ENCODE measurements at regions not wholly inside any gene's neighbourhood (a gene's known extent, or its start where the extent isn't known, plus 50 kb on each side); places are given as distances from the start of the nearest gene placed in this dataset.

DNA sequence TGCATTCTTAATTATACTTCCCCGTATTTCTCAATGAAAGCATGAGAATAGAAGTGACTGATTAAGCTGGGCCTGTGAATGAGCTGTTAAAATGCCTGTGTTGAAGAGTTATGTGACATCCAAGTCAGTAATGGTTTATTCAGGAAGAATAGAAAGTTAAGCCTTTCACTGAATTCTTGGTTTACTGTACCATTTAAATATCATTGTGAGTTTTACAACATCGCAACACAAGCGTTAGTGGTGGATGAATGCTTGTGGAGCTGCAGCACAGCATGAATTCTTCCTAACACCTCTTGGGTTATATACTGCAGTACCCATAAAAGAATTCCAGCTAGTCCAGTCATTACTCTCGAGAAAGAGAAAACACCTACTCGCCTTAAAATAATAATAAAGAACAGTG is 257.8 kb downstream of the JRKL start:
- TF ChIP-seq, protein P1, sequence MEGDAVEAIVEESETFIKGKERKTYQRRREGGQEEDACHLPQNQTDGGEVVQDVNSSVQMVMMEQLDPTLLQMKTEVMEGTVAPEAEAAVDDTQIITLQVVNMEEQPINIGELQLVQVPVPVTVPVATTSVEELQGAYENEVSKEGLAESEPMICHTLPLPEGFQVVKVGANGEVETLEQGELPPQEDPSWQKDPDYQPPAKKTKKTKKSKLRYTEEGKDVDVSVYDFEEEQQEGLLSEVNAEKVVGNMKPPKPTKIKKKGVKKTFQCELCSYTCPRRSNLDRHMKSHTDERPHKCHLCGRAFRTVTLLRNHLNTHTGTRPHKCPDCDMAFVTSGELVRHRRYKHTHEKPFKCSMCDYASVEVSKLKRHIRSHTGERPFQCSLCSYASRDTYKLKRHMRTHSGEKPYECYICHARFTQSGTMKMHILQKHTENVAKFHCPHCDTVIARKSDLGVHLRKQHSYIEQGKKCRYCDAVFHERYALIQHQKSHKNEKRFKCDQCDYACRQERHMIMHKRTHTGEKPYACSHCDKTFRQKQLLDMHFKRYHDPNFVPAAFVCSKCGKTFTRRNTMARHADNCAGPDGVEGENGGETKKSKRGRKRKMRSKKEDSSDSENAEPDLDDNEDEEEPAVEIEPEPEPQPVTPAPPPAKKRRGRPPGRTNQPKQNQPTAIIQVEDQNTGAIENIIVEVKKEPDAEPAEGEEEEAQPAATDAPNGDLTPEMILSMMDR (conservative IDR thresholded peaks at IDR 0.05; ENCODE audit: low read depth, low read length): no peak
- TF ChIP-seq POLR2A (IDR thresholded peaks at IDR 0.05; ENCODE audit: low read depth, low read length) (no peak), CEBPB (IDR thresholded peaks at IDR 0.05; ENCODE audit: low read depth, low read length) (no peak), NFE2L2 (IDR thresholded peaks at IDR 0.05; ENCODE audit: low read depth, low read length) (no peak)

Data from IMR-90 (cell line).